ENCODE measurements at regions not wholly inside any gene's neighbourhood (a gene's known extent, or its start where the extent isn't known, plus 50 kb on each side); places are given as distances from the start of the nearest gene placed in this dataset.

- TF ChIP-seq CTCF (IDR thresholded peaks at IDR 0.05; ENCODE audit: insufficient read depth, low read length) (no peak), REST (IDR thresholded peaks at IDR 0.05; ENCODE audit: insufficient replicate concordance, low read depth) (no peak), POLR2AphosphoS5 (IDR thresholded peaks at IDR 0.05; ENCODE audit: low read depth) (no peak), GABPA (IDR thresholded peaks at IDR 0.05; ENCODE audit: low read depth) (no peak)
These were observed 721.5 kb upstream of the CTNND2 start for GRCh38 chr5:12625667-12626263.
